ENCODE measurements at regions not wholly inside any gene's neighbourhood (a gene's known extent, or its start where the extent isn't known, plus 50 kb on each side); places are given as distances from the start of the nearest gene placed in this dataset.

- DNase-seq (ENCODE audit: low read depth), result peak; percentile 22
Measured at GRCh38 chr15:60093273-60094067, 89.4 kb downstream of the FOXB1 start.

DNA sequence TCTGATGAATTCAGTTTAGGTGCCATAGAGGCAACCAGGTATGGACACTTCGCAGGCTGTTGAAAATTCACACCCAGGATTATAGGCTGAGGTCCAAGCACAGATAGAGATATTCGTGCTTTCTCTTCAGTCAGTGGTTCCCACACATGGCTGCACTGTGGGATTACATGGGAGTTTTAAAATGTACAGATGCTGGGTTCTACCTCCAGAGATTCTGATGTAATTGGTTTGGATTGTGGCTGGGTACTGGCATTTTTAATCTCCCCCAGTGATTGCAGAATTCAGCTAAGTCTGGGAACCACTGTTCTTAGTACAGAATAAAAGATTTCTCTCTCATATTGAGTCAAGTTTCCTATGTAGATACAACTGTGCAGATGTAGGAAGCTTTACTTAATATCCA is 91.6 kb downstream of the FOXB1 start:
- DNase-seq (ENCODE audit: low read depth), result no peak

DNA sequence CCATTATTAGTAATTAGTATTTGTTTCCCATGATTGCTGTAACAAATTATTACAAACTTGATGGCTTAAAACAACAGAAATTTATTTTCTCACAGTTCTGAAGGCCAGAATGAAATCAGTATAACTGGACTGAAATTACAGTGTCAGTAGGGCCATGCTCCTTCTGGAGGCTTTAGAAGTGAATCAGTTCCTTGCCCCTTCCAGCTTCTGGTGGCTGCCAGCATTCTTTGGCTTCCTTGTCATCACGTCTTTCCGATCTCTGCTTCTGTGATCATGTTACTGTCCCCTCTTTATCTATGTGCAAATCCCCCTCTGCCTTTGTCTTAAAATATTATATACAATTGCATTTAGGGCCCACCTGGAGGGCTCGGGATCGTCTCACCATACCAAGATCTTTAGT is 92.0 kb downstream of the FOXB1 start:
- DNase-seq (ENCODE audit: low read depth), result peak; percentile 15

DNA sequence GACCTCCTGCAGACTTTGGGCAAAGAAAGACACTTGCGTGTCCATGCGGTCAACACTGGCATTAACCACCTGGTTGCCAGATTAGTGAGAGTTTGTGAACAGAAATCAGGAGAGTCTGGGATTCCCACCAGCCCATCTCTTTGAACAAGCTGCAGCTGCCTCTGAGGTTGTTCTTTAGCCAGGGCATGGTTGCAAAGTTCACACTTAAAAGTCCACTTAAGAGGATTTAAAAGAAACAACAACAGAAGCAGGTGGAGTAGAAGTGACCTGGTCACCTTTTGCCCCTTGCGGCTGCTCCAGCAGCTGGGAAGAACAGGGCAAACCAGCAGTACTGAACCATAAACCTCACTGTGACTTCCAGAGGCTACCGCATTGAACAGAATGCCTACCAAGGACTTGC is 97.3 kb downstream of the FOXB1 start:
- DNase-seq (ENCODE audit: low read depth), result peak; percentile 7

- DNase-seq (ENCODE audit: low read depth), result no peak
Measured at GRCh38 chr15:60102748-60103147, 98.6 kb downstream of the FOXB1 start.

DNA sequence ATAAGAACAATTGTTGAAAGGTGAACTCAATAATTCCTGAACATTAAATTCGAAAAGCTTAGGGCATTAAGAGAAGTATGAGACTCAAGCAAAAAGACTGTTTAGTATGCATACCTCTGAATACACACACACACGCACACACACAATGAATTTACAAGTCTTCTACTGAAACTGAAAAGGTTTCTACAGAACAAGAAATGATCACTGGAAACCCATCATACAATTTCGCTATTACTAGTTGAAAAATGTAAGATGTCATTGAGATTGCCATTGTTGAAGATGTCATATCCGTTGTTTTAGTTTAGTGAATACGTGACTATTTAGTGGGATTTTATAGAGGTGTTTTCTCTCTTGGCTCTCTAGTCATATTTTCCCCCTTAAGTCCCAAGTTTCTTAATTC is 106.8 kb downstream of the FOXB1 start:
- DNase-seq (ENCODE audit: low read depth), result no peak

GRCh38 chr15:60115579-60116380 is 111.7 kb downstream of the FOXB1 start:
- no peak for DNase-seq (ENCODE audit: low read depth)

- DNase-seq (ENCODE audit: low read depth), result no peak
Measured at GRCh38 chr15:60116456-60117089, 112.5 kb downstream of the FOXB1 start.

GRCh38 chr15:60118146-60118545 is 114.0 kb downstream of the FOXB1 start:
- DNase-seq (ENCODE audit: low read depth), result no peak

DNA sequence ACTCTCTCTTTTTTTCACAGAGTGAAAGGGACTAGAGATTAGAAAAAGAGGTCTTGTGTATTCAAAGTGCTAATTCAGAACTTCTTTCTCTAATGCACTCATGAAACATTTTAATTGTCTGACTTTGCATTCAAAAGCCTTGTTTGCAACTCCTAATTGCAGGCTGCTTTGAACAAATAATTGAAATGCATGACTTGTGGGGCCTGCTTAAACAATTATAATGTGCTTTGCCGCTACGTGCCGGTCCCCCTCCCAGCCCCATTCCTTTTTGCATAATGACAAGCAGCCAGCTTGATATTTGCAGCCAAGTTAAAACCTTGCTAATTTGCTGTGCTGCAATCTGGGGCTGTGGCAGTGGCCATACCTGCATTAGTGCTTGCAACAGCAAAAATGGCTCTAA is 114.5 kb downstream of the FOXB1 start:
- DNase-seq (ENCODE audit: low read depth), result no peak

DNA sequence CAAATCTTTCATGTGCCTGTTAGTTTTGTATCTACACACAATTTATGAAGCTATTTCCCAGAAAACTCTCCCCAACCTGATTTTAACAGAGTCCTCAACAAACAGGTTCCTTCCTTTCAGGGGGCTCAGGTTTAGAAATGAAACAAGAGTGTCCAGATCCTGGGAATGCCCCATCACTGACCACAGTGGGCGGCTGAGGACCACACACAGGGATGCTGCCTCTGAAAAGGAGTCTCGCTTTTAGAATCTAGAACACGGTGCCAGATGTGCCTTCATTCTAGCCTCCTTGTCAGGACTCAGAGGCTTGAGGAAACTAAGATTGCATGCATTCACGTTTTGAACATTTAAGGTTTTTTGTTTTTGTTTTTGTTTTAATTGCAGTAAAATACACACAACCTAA is 115.0 kb downstream of the FOXB1 start:
- no peak for DNase-seq (ENCODE audit: low read depth)

- DNase-seq (ENCODE audit: low read depth), result no peak
Measured at GRCh38 chr15:60120100-60120499, 116.0 kb downstream of the FOXB1 start.

DNA sequence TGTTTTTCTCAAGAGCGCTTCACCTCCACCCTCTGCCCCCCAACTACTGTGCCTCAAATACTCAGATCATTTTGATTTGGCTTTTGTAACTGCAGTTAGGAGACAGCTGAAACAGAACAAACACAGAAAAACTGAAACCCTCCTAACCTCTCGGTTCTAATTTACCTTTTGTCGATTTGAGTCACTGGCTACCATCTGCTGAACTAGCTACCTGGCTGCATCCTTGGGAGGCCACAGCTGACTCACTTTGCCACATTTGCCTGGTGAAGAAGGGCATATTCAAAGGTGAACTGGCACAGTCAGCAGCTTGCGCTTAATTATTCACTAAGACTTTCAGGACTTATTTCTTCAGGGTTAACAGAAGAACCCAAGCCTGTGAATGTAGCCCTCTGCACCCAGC is 117.7 kb downstream of the FOXB1 start:
- DNase-seq (ENCODE audit: low read depth), result no peak

- no peak for DNase-seq (ENCODE audit: low read depth)
Measured at GRCh38 chr15:60122691-60123090, 118.6 kb downstream of the FOXB1 start.

- no peak for DNase-seq (ENCODE audit: low read depth)
Measured at GRCh38 chr15:60124460-60125070, 120.5 kb downstream of the FOXB1 start.

DNA sequence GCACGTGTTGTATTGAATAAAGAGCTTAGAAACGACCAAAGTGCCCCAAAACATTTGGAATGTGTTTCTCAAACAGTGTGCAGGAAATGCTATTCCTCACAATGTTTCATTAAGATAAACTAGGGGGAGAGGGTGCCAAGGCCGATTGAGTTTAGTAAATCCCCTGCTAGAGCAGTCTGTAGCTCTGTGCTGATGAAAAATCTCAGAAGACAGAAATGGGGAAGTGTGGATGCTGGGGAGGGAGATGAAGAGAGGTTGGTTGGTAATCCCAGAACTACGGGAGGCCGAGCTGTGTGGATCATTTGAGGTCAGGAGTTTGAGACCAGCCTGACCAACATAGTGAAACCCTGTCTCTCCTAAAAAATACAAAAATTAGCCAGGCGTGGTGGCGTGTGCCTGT is 121.2 kb downstream of the FOXB1 start:
- no peak for DNase-seq (ENCODE audit: low read depth)

GRCh38 chr15:60126200-60126599 is 122.1 kb downstream of the FOXB1 start:
- DNase-seq (ENCODE audit: low read depth), result no peak

DNA sequence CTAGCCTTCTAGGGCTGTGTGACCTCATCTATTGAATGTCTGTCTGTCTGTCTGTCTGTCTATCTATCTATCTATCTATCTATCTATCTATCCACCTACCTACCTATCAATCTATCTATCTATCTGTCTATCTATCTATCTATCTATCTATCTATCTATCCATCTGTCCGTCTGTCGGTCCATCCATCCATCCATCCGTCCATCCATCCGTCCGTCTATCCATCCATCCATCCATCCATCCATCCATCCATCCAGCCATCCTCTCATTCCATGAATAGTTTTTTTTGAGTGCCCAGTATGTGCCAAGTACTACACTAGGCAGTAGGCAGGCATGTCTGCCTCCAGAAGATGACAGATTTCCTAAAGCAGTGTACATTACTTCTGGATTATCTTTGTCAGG is 122.5 kb downstream of the FOXB1 start:
- no peak for DNase-seq (ENCODE audit: low read depth)

DNA sequence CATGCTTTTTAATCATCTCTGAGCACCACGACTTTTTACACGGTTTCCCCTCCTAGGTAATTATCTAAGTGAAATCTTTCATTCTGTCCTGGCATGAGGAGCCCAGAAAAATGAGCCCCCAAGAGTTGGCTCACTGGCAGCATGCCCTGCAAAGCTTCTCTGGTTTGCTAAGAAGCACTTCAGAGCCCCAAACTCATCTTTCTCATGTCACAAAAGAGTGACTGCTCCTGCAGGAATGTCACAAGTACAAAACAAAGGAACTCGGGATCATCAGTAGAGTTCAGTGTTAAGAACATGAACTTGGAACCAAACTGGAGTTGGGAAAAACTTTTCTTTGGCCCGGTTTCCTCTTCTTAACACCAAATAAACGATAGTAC is 123.9 kb downstream of the FOXB1 start:
- no peak for DNase-seq (ENCODE audit: low read depth)

DNA sequence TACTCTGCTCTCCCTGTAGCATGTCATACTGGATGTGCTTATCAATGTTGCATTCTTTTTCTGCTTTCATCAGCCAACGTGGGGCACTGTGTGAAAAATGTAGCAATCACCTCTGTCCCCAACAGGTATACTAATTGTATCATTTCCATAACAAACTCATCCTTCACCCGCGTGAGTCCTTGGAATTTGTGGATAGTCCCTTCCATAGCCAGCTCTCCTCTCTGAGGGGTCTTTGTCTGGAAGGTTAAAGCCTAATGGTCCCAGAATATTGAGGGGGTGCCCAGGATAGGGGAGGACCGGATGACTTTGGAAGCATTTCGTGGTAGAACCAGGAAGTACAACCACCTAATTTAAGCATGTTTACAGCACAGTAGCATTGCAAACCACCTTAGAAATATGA is 124.6 kb downstream of the FOXB1 start:
- no peak for DNase-seq (ENCODE audit: low read depth)

DNA sequence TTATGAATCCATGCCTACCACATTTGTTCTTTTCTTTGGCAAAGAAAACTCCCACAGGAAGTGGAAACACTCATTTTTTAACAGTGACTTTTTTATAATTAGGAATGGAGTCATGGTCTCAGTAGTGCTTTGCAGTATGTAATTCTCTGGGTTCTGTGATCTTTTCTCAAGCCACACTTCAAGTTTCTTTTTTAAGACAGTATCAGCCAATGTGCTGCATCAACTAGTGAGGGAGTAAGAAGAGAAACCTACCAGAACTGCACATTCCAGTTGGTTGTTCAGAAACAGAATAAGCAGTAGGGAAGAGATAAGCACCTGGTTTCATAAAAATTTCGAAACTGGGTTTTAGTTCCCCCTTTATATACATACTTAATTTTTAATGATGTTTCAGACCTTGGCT is 126.3 kb downstream of the FOXB1 start:
- DNase-seq (ENCODE audit: low read depth), result no peak

GRCh38 chr15:60130821-60131220 is 126.7 kb downstream of the FOXB1 start:
- no peak for DNase-seq (ENCODE audit: low read depth)
